K562 (cell line): ENCODE measurements at regions not wholly inside any gene's neighbourhood (a gene's known extent, or its start where the extent isn't known, plus 50 kb on each side); places are given as distances from the start of the nearest gene placed in this dataset.

Experiments used
- ASH1L ChIP-seq: fragments of 450-650 bp; IDR thresholded peaks from 2 replicates; pipeline ENCODE4 v1.6.1; 2018; ENCODE audit warnings: borderline replicate concordance, mild to moderate bottlenecking, low read depth; ENCODE audit not compliant: partially characterized antibody
- BRD4 ChIP-seq: fragments of 200-600 bp; sonication (generic); IDR thresholded peaks from 2 replicates; pipeline ENCODE4 v1.6.1; 2017; ENCODE audit warnings: inconsistent platforms
- BRF1 ChIP-seq: IDR thresholded peaks from 3 replicates; pipeline ENCODE4 v1.6.1; 2011; ENCODE audit warnings: borderline replicate concordance, mild to moderate bottlenecking; ENCODE audit not compliant: insufficient read length; ENCODE audit errors: extremely low read depth
- C11orf30 ChIP-seq: fragments of 450-650 bp; IDR thresholded peaks from 2 replicates; pipeline ENCODE4 v1.6.1; 2016; ENCODE audit warnings: low read depth, mild to moderate bottlenecking
- KLF10 ChIP-seq: fragments of 250-450 bp; sonication (Bioruptor Pico); IDR thresholded peaks from 2 replicates; pipeline ENCODE4 v1.6.1; 2021; ENCODE audit warnings: matching md5 sums
- MEF2D ChIP-seq: conservative IDR thresholded peaks from 2 replicates; pipeline ENCODE4 v1.6.1; 2016; ENCODE audit warnings: low read depth, missing genetic modification characterization, missing compliant biosample characterization
- SIN3A ChIP-seq, 2 experiments: fragments of 150-350 bp in 1 of 2; IDR thresholded peaks; 2 replicates each; pipeline ENCODE4 v1.6.1; 2011 to 2016; ENCODE audit warnings: borderline replicate concordance in 2 of 2, low read depth in 2 of 2, low read length in 2 of 2, mild to moderate bottlenecking in 2 of 2, moderate library complexity in 2 of 2; ENCODE audit not compliant: control insufficient read depth in 1 of 2
- SIRT6 ChIP-seq: IDR thresholded peaks from one replicate; pipeline ENCODE4 v1.6.1; 2012; ENCODE audit warnings: low read depth, mild to moderate bottlenecking, control low read depth, inconsistent platforms, low read length, moderate library complexity
- ZC3H11A ChIP-seq: IDR thresholded peaks from 2 replicates; pipeline ENCODE4 v1.6.1; 2012; ENCODE audit warnings: low read depth, low read length, improper control_type of control experiment
- ZNF143 ChIP-seq: sonication (generic); formaldehyde crosslinking; IDR thresholded peaks from 2 replicates; pipeline ENCODE4 v1.9.0; 2022; ENCODE audit warnings: mild to moderate bottlenecking, missing genetic modification reagents
- ZNF239 ChIP-seq: fragments of 250-450 bp; sonication (Bioruptor Pico); IDR thresholded peaks from 2 replicates; pipeline ENCODE4 v1.4.0; 2020; ENCODE audit warnings: mild to moderate bottlenecking
- ZNF766 ChIP-seq: fragments of 200-800 bp; sonication (Bioruptor generic); conservative IDR thresholded peaks from 2 replicates; pipeline ENCODE4 v1.6.1; 2016; ENCODE audit warnings: missing genetic modification characterization, missing compliant biosample characterization
- ZSCAN29 ChIP-seq: fragments of 450-650 bp; IDR thresholded peaks from 2 replicates; pipeline ENCODE4 v1.6.1; 2017
- TF ChIP-seq, protein P1 (sequence below): sonication (generic); formaldehyde crosslinking; IDR thresholded peaks from 2 replicates; pipeline ENCODE4 v1.8.1; 2023; ENCODE audit warnings: mild to moderate bottlenecking, missing genetic modification reagents
- TF ChIP-seq, protein P2 (sequence below): fragments of 450-650 bp; formaldehyde crosslinking; IDR thresholded peaks from 2 replicates; pipeline ENCODE4 v1.4.0; 2020; ENCODE audit warnings: mild to moderate bottlenecking, moderate library complexity
- TF ChIP-seq, protein P3 (sequence below), 2 experiments: fragments of 450-650 bp in 1 of 2; sonication (generic) in 1 of 2; formaldehyde crosslinking in 1 of 2; IDR thresholded peaks; 2 replicates each; pipeline versions ENCODE4 v1.7.1 to v1.9.0; 2016 to 2022; ENCODE audit warnings: inconsistent platforms in 1 of 2, mild to moderate bottlenecking in 1 of 2, missing genetic modification reagents in 1 of 2
- TF ChIP-seq, protein P4 (sequence below): IDR thresholded peaks from 2 replicates; pipeline ENCODE4 v1.6.1; 2011; ENCODE audit not compliant: insufficient read length; ENCODE audit errors: extremely low read depth

DNA sequence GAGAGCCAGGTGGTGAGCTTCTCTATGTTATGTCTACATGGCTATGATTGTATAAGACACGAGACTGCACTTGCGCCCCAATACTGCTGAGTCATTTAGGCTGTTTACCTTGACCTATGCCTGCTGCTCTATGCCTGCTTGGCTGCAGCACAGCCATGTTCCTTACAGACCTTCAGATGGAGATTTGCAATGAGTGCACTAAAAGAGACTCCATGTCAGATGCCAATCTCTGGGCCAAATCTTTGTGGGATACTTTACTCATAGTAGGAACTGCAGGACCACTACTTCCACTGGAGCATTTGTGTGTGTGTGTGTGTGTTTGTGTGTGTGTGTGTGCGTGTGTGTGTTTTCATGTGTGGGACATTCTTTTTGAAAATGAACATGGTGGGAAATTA, 50.0 kb upstream of the KMT2E start (continued):
- no peak for TF ChIP-seq ASH1L
- TF ChIP-seq, protein P1, sequence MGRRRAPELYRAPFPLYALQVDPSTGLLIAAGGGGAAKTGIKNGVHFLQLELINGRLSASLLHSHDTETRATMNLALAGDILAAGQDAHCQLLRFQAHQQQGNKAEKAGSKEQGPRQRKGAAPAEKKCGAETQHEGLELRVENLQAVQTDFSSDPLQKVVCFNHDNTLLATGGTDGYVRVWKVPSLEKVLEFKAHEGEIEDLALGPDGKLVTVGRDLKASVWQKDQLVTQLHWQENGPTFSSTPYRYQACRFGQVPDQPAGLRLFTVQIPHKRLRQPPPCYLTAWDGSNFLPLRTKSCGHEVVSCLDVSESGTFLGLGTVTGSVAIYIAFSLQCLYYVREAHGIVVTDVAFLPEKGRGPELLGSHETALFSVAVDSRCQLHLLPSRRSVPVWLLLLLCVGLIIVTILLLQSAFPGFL (CRISPR knock-in tag) = 0 out of 2 replicates have a peak, but pooled peaks have one; percentile 26
- TF ChIP-seq, protein P2, sequence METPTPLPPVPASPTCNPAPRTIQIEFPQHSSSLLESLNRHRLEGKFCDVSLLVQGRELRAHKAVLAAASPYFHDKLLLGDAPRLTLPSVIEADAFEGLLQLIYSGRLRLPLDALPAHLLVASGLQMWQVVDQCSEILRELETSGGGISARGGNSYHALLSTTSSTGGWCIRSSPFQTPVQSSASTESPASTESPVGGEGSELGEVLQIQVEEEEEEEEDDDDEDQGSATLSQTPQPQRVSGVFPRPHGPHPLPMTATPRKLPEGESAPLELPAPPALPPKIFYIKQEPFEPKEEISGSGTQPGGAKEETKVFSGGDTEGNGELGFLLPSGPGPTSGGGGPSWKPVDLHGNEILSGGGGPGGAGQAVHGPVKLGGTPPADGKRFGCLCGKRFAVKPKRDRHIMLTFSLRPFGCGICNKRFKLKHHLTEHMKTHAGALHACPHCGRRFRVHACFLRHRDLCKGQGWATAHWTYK (CRISPR knock-in tag) = peak; percentile 89
- peak; percentile 68; the same call in 1 of the 2 replicates for TF ChIP-seq ZNF239
- no peak for TF ChIP-seq SIRT6
- TF ChIP-seq, protein P3, sequence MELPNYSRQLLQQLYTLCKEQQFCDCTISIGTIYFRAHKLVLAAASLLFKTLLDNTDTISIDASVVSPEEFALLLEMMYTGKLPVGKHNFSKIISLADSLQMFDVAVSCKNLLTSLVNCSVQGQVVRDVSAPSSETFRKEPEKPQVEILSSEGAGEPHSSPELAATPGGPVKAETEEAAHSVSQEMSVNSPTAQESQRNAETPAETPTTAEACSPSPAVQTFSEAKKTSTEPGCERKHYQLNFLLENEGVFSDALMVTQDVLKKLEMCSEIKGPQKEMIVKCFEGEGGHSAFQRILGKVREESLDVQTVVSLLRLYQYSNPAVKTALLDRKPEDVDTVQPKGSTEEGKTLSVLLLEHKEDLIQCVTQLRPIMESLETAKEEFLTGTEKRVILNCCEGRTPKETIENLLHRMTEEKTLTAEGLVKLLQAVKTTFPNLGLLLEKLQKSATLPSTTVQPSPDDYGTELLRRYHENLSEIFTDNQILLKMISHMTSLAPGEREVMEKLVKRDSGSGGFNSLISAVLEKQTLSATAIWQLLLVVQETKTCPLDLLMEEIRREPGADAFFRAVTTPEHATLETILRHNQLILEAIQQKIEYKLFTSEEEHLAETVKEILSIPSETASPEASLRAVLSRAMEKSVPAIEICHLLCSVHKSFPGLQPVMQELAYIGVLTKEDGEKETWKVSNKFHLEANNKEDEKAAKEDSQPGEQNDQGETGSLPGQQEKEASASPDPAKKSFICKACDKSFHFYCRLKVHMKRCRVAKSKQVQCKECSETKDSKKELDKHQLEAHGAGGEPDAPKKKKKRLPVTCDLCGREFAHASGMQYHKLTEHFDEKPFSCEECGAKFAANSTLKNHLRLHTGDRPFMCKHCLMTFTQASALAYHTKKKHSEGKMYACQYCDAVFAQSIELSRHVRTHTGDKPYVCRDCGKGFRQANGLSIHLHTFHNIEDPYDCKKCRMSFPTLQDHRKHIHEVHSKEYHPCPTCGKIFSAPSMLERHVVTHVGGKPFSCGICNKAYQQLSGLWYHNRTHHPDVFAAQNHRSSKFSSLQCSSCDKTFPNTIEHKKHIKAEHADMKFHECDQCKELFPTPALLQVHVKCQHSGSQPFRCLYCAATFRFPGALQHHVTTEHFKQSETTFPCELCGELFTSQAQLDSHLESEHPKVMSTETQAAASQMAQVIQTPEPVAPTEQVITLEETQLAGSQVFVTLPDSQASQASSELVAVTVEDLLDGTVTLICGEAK (IDR thresholded peaks at IDR 0.05) = 0 out of 2 replicates have a peak, but pooled peaks have one; percentile 15
- TF ChIP-seq, protein P3 (CRISPR knock-in tag; IDR thresholded peaks at IDR 0.05) = no peak
- TF ChIP-seq ZNF143 (CRISPR knock-in tag) = no peak
- TF ChIP-seq ZC3H11A = no peak
- peak; percentile 73; the same call in 1 of the 2 replicates for TF ChIP-seq ZNF766 (CRISPR knock-in tag)
- no peak for TF ChIP-seq ZSCAN29
- no peak for TF ChIP-seq KLF10
- peak; percentile 91 for TF ChIP-seq MEF2D (tag)
- TF ChIP-seq, protein P4, sequence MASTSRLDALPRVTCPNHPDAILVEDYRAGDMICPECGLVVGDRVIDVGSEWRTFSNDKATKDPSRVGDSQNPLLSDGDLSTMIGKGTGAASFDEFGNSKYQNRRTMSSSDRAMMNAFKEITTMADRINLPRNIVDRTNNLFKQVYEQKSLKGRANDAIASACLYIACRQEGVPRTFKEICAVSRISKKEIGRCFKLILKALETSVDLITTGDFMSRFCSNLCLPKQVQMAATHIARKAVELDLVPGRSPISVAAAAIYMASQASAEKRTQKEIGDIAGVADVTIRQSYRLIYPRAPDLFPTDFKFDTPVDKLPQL = no peak
- no peak for TF ChIP-seq BRD4
- peak; percentile 90 for TF ChIP-seq C11orf30
- TF ChIP-seq SIN3A (IDR thresholded peaks at IDR 0.05; ENCODE audit: borderline replicate concordance in 2 of 2, control insufficient read depth in 1 of 2, low read depth in 2 of 2, low read length in 2 of 2) = no peak
- no peak for TF ChIP-seq BRF1
